Vagina (tissue), 2 donors: ENCODE measurements at regions not wholly inside any gene's neighbourhood (a gene's known extent, or its start where the extent isn't known, plus 50 kb on each side); places are given as distances from the start of the nearest gene placed in this dataset.
"Not testable (repeated sequence)": the region's sequence is repeated elsewhere in the genome, so short reads cannot be mapped to it uniquely, and the experiment has no call there.

Experiments used
- DNase-seq, 2 donors: peaks; one replicate each; pipeline ENCODE4 v3.0.0-alpha.2; 2017; ENCODE audit errors: extremely low spot score in 2 of 2
- H3K27ac ChIP-seq: fragments of 200-600 bp; sonication (generic); one replicate; pipeline ENCODE4 v1.5.1; 2019
- H3K27me3 ChIP-seq: fragments of 200-600 bp; sonication (generic); one replicate; pipeline ENCODE4 v1.5.1; 2019
- H3K36me3 ChIP-seq, 2 donors: fragments of 200-600 bp; sonication (generic); one replicate each; pipeline ENCODE4 v1.5.1; 2017 to 2019
- H3K4me1 ChIP-seq: fragments of 200-600 bp; sonication (generic); one replicate; pipeline ENCODE4 v1.5.1; 2019
- H3K4me3 ChIP-seq, 2 donors: fragments of 200-600 bp; sonication (generic); 1 replicate in 1 of 2; 2 replicates in 1 of 2; pipeline ENCODE4 v1.5.1; 2016 to 2019
- H3K9me3 ChIP-seq: fragments of 200-600 bp; sonication (generic); one replicate; pipeline ENCODE4 v1.5.1; 2019
- POLR2A ChIP-seq, 2 donors: fragments of 450-650 bp; IDR thresholded peaks; one replicate each; pipeline ENCODE4 v1.6.1; 2017; ENCODE audit warnings: antibody characterized with exemption in 2 of 2, mild to moderate bottlenecking in 2 of 2, moderate library complexity in 2 of 2
- POLR2AphosphoS5 ChIP-seq, 2 donors: sonication (generic); formaldehyde crosslinking; IDR thresholded peaks; one replicate each; pipeline ENCODE4 v1.9.0; 2017; ENCODE audit warnings: antibody characterized with exemption in 2 of 2, mild to moderate bottlenecking in 2 of 2, low read depth in 1 of 2; ENCODE audit not compliant: insufficient read depth in 1 of 2
- intact Hi-C: fragments of 100-400 bp; cut with DNase I; formaldehyde crosslinking; loops from one replicate; pipeline ENCODE4 v1.15.1; 2023
- TF ChIP-seq, protein P1 (sequence below), 3 experiments: fragments of 450-650 bp in 2 of 3; fragments of 200-600 bp in 1 of 3; sonication (generic) in 1 of 3; IDR thresholded peaks; one replicate each; pipeline ENCODE4 v1.5.1; 2017 to 2019; ENCODE audit warnings: antibody characterized with exemption in 3 of 3, mild to moderate bottlenecking in 2 of 3, moderate library complexity in 2 of 3

GRCh38 chr12:28782812-28783211, 366.3 kb upstream of the FAR2 start:
- TF ChIP-seq, protein P1, sequence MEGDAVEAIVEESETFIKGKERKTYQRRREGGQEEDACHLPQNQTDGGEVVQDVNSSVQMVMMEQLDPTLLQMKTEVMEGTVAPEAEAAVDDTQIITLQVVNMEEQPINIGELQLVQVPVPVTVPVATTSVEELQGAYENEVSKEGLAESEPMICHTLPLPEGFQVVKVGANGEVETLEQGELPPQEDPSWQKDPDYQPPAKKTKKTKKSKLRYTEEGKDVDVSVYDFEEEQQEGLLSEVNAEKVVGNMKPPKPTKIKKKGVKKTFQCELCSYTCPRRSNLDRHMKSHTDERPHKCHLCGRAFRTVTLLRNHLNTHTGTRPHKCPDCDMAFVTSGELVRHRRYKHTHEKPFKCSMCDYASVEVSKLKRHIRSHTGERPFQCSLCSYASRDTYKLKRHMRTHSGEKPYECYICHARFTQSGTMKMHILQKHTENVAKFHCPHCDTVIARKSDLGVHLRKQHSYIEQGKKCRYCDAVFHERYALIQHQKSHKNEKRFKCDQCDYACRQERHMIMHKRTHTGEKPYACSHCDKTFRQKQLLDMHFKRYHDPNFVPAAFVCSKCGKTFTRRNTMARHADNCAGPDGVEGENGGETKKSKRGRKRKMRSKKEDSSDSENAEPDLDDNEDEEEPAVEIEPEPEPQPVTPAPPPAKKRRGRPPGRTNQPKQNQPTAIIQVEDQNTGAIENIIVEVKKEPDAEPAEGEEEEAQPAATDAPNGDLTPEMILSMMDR (IDR thresholded peaks at IDR 0.05) = no peak
- no peak for TF ChIP-seq POLR2AphosphoS5 (IDR thresholded peaks at IDR 0.05; ENCODE audit: insufficient read depth in 1 of 2, low read depth in 1 of 2)
- TF ChIP-seq POLR2A (IDR thresholded peaks at IDR 0.05) = no peak
- no peaks in the 10 kb centered on the region for H3K9me3 ChIP-seq
- no peak for DNase-seq
- no peaks in the 10 kb centered on the region for H3K4me1 ChIP-seq
- H3K4me3 ChIP-seq = no peak overlapping the region
- no peaks in the 10 kb centered on the region for H3K27me3 ChIP-seq
- intact Hi-C loops = no loop called here
- no peaks in the 10 kb centered on the region for H3K36me3 ChIP-seq
- no peak overlapping the region for H3K27ac ChIP-seq

DNA sequence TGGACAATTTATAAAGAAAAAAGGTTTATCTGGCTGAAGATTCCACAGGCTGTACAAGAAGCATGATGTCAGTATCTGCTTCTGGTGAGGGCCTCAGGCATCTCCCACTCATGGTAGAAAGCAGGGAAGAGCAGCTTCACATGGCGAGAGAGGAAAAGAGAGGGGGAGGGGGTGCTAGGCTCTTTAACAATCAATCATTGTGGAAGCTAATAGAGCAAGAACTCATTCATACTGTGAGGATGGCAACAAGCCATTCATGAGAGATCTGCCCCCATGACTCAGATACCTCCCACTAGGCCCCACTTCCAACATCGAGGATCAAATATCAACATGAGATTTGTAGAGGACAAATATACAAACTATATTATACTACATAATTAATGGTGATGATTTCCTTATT, 361.9 kb upstream of the FAR2 start:
- TF ChIP-seq POLR2A (IDR thresholded peaks at IDR 0.05) (no peak), POLR2AphosphoS5 (IDR thresholded peaks at IDR 0.05; ENCODE audit: insufficient read depth in 1 of 2, low read depth in 1 of 2) (no peak)
- TF ChIP-seq, protein P1 (IDR thresholded peaks at IDR 0.05) = no peak
- DNase-seq = no peak
- Histone ChIP-seq H3K9me3 (no peaks in the 10 kb centered on the region), H3K4me1 (no peaks in the 10 kb centered on the region), H3K4me3 (no peak overlapping the region), H3K36me3 (no peaks in the 10 kb centered on the region), H3K27ac (no peak overlapping the region), H3K27me3 (no peaks in the 10 kb centered on the region)
- intact Hi-C loops = no loop called here

- H3K4me3 ChIP-seq, DNase-seq, H3K27me3 ChIP-seq, intact Hi-C loops, H3K9me3 ChIP-seq, H3K27ac ChIP-seq, H3K4me1 ChIP-seq, H3K36me3 ChIP-seq: not testable (repeated sequence)
These were observed 360.8 kb upstream of the FAR2 start for GRCh38 chr12:28788256-28788655.

GRCh38 chr12:28793581-28794151, 355.4 kb upstream of the FAR2 start:
- intact Hi-C loops = no loop called here
- TF ChIP-seq, protein P1 (IDR thresholded peaks at IDR 0.05) = no peak
- TF ChIP-seq POLR2AphosphoS5 (IDR thresholded peaks at IDR 0.05; ENCODE audit: insufficient read depth in 1 of 2, low read depth in 1 of 2) = no peak
- TF ChIP-seq POLR2A (IDR thresholded peaks at IDR 0.05) = no peak
- DNase-seq = no peak
- H3K9me3 ChIP-seq = no peaks in the 10 kb centered on the region
- no peaks in the 10 kb centered on the region for H3K36me3 ChIP-seq
- no peak overlapping the region for H3K4me3 ChIP-seq
- peaks cover 6% of the 10 kb centered on the region for H3K4me1 ChIP-seq
- H3K27ac ChIP-seq = no peak overlapping the region
- H3K27me3 ChIP-seq = no peaks in the 10 kb centered on the region

- Histone ChIP-seq H3K36me3 (no peaks in the 10 kb centered on the region), H3K27me3 (no peaks in the 10 kb centered on the region), H3K9me3 (no peaks in the 10 kb centered on the region), H3K4me3 (no peak overlapping the region), H3K27ac (no peak overlapping the region), H3K4me1 (peaks cover 8% of the 10 kb centered on the region)
- TF ChIP-seq POLR2A (IDR thresholded peaks at IDR 0.05) (no peak), POLR2AphosphoS5 (IDR thresholded peaks at IDR 0.05; ENCODE audit: insufficient read depth in 1 of 2, low read depth in 1 of 2) (no peak)
- TF ChIP-seq, protein P1 (IDR thresholded peaks at IDR 0.05) = no peak
- no peak for DNase-seq
- intact Hi-C loops = no loop called here
These were observed 354.9 kb upstream of the FAR2 start for GRCh38 chr12:28794211-28794610.
